ENCODE measurements at regions not wholly inside any gene's neighbourhood (a gene's known extent, or its start where the extent isn't known, plus 50 kb on each side); places are given as distances from the start of the nearest gene placed in this dataset.

- TF ChIP-seq, protein P1, sequence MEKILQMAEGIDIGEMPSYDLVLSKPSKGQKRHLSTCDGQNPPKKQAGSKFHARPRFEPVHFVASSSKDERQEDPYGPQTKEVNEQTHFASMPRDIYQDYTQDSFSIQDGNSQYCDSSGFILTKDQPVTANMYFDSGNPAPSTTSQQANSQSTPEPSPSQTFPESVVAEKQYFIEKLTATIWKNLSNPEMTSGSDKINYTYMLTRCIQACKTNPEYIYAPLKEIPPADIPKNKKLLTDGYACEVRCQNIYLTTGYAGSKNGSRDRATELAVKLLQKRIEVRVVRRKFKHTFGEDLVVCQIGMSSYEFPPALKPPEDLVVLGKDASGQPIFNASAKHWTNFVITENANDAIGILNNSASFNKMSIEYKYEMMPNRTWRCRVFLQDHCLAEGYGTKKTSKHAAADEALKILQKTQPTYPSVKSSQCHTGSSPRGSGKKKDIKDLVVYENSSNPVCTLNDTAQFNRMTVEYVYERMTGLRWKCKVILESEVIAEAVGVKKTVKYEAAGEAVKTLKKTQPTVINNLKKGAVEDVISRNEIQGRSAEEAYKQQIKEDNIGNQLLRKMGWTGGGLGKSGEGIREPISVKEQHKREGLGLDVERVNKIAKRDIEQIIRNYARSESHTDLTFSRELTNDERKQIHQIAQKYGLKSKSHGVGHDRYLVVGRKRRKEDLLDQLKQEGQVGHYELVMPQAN (conservative IDR thresholded peaks at IDR 0.05) = no peak
- TF ChIP-seq MTA2 (IDR thresholded peaks at IDR 0.05; ENCODE audit: low read depth) (no peak), FOS (IDR thresholded peaks at IDR 0.05; ENCODE audit: borderline replicate concordance, extremely low read depth, insufficient read length) (no peak), CHD2 (IDR thresholded peaks at IDR 0.05; ENCODE audit: borderline replicate concordance, low read depth, low read length) (no peak), SIN3A (IDR thresholded peaks at IDR 0.05; ENCODE audit: low read depth, low read length) (no peak), SIX5 (IDR thresholded peaks at IDR 0.05; ENCODE audit: low read depth, low read length, severe bottlenecking) (no peak)
- TF ChIP-seq, protein P2, sequence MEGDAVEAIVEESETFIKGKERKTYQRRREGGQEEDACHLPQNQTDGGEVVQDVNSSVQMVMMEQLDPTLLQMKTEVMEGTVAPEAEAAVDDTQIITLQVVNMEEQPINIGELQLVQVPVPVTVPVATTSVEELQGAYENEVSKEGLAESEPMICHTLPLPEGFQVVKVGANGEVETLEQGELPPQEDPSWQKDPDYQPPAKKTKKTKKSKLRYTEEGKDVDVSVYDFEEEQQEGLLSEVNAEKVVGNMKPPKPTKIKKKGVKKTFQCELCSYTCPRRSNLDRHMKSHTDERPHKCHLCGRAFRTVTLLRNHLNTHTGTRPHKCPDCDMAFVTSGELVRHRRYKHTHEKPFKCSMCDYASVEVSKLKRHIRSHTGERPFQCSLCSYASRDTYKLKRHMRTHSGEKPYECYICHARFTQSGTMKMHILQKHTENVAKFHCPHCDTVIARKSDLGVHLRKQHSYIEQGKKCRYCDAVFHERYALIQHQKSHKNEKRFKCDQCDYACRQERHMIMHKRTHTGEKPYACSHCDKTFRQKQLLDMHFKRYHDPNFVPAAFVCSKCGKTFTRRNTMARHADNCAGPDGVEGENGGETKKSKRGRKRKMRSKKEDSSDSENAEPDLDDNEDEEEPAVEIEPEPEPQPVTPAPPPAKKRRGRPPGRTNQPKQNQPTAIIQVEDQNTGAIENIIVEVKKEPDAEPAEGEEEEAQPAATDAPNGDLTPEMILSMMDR (IDR thresholded peaks at IDR 0.05 in 2 of 3, conservative IDR thresholded peaks at IDR 0.05 in 1 of 3; ENCODE audit: control insufficient read depth in 2 of 3, extremely low read depth in 1 of 3, insufficient read depth in 1 of 3, low read depth in 3 of 3, low read length in 3 of 3) = no peak
- TF ChIP-seq, protein P3, sequence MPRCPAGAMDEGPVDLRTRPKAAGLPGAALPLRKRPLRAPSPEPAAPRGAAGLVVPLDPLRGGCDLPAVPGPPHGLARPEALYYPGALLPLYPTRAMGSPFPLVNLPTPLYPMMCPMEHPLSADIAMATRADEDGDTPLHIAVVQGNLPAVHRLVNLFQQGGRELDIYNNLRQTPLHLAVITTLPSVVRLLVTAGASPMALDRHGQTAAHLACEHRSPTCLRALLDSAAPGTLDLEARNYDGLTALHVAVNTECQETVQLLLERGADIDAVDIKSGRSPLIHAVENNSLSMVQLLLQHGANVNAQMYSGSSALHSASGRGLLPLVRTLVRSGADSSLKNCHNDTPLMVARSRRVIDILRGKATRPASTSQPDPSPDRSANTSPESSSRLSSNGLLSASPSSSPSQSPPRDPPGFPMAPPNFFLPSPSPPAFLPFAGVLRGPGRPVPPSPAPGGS (IDR thresholded peaks at IDR 0.05; ENCODE audit: borderline replicate concordance, insufficient read depth, low read depth, low read length, poor library complexity, severe bottlenecking) = no peak
Measured at GRCh38 chr10:10160821-10161312, 856.8 kb upstream of the CELF2 start.
